ENCODE measurements at regions not wholly inside any gene's neighbourhood (a gene's known extent, or its start where the extent isn't known, plus 50 kb on each side); places are given as distances from the start of the nearest gene placed in this dataset.

GRCh38 chr2:8622924-8623465, 58.9 kb upstream of the ID2 start:
- TF ChIP-seq EZH2 (IDR thresholded peaks at IDR 0.05) (no peak), CTCF (IDR thresholded peaks at IDR 0.05) (no peak), EZH2phosphoT487 (IDR thresholded peaks at IDR 0.05) (no peak)
